SK-N-SH treated with all-trans-retinoic acid at 6 μM for 48 hours (cell line): ENCODE measurements at regions not wholly inside any gene's neighbourhood (a gene's known extent, or its start where the extent isn't known, plus 50 kb on each side); places are given as distances from the start of the nearest gene placed in this dataset.

Source experiments
- ARNTL ChIP-seq: fragments of 450-650 bp; formaldehyde crosslinking; IDR thresholded peaks from 2 replicates; pipeline ENCODE4 v1.5.0; 2020; ENCODE audit warnings: low read depth, mild to moderate bottlenecking, moderate library complexity, borderline replicate concordance
- CSRNP3 ChIP-seq: fragments of 250-450 bp; sonication (Bioruptor Pico); IDR thresholded peaks from 2 replicates; pipeline ENCODE4 v1.5.1; 2021; ENCODE audit warnings: mild to moderate bottlenecking, moderate library complexity
- POU6F1 ChIP-seq: fragments of 250-450 bp; sonication (Bioruptor Pico); IDR thresholded peaks from 2 replicates; pipeline ENCODE4 v1.8.0; 2021; ENCODE audit warnings: low read depth, mild to moderate bottlenecking, moderate library complexity, borderline replicate concordance
- TCF4 ChIP-seq: fragments of 250-450 bp; sonication (Bioruptor Pico); IDR thresholded peaks from 2 replicates; pipeline ENCODE4 v1.8.0; 2021; ENCODE audit warnings: mild to moderate bottlenecking, moderate library complexity, borderline replicate concordance
- ZFP3 ChIP-seq: fragments of 250-450 bp; sonication (Bioruptor Pico); IDR thresholded peaks from 2 replicates; pipeline ENCODE4 v1.5.0; 2020; ENCODE audit warnings: mild to moderate bottlenecking, moderate library complexity
- ZFP30 ChIP-seq: fragments of 450-650 bp; formaldehyde crosslinking; IDR thresholded peaks from 2 replicates; pipeline ENCODE4 v1.5.0; 2022; ENCODE audit warnings: mild to moderate bottlenecking, moderate library complexity
- ZNF70 ChIP-seq: fragments of 450-650 bp; formaldehyde crosslinking; IDR thresholded peaks from 2 replicates; pipeline ENCODE4 v1.5.0; 2020; ENCODE audit warnings: mild to moderate bottlenecking, moderate library complexity

- TF ChIP-seq CSRNP3 (CRISPR knock-in tag) (no peak), POU6F1 (CRISPR knock-in tag) (no peak), ARNTL (CRISPR knock-in tag) (no peak), ZNF70 (CRISPR knock-in tag) (no peak), TCF4 (no peak), ZFP3 (no peak), ZFP30 (no peak)
Observed at GRCh38 chr16:86676254-86676670, 97.9 kb downstream of the FOXL1 start.
